BE2C (cell line): ENCODE measurements at regions not wholly inside any gene's neighbourhood (a gene's known extent, or its start where the extent isn't known, plus 50 kb on each side); places are given as distances from the start of the nearest gene placed in this dataset.

ENCODE experiments used
- DNase-seq: peaks from one replicate; pipeline ENCODE4 v3.0.0-alpha.2; 2020
- H3K27me3 ChIP-seq: fragments of 250-450 bp; sonication (Bioruptor Pico); 2 replicates; pipeline ENCODE4 v1.5.1; 2020; ENCODE audit warnings: mild to moderate bottlenecking
- H3K36me3 ChIP-seq: fragments of 250-450 bp; sonication (Bioruptor Pico); 2 replicates; pipeline ENCODE4 v1.5.1; 2020; ENCODE audit warnings: mild to moderate bottlenecking
- H3K4me1 ChIP-seq: fragments of 250-450 bp; sonication (Bioruptor Pico); 2 replicates; pipeline ENCODE4 v1.5.1; 2020
- H3K4me3 ChIP-seq: 2 replicates; pipeline ENCODE4 v1.5.1; 2011; ENCODE audit warnings: low read depth, low read length
- H3K9me3 ChIP-seq: fragments of 250-450 bp; sonication (Bioruptor Pico); 2 replicates; pipeline ENCODE4 v1.5.1; 2020
- TF ChIP-seq, protein P1 (sequence below): IDR thresholded peaks from 2 replicates; pipeline ENCODE4 v1.5.1; 2012; ENCODE audit warnings: mild to moderate bottlenecking, low read depth, low read length

DNA sequence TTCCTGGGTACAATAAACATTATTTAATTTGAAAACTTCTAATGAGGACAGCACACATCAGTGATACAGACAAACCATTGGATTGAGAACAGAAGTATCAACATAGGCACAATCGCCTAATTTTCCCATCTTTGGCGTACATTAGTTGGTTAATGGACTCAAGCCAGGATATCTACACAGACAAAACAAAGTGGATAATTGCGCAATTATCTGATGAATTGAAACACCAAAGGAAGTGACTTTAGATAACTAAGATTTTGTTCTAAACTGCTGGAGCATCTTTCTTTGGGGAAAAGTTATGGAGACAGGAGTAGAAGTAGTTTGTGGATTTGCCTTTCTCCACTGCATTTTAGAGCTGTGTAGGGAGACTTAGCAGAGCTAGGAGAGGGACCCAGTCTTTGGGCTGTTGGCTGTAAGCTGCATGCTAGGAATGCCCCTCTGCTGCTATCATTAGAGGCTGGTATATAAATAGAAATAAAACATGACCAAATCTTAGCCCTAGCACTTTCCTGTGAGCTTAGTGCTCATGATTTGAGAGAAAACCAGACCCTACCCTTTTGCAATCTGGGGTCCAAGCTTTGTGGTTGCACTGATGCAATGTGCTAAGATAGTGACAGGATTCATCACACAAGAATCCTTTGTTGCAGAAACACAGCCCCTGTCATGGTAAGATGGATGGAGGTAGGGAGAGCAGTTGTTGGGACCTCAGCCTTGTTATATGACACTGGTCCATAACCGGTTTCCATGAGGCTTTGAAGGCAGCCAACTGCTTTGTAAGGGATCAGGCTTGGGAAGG, 264.5 kb upstream of the PIK3C3 start:
- no peak for DNase-seq
- H3K36me3 ChIP-seq, result no peaks in the 10 kb centered on the region
- H3K4me1 ChIP-seq, result no peaks in the 10 kb centered on the region
- TF ChIP-seq, protein P1, sequence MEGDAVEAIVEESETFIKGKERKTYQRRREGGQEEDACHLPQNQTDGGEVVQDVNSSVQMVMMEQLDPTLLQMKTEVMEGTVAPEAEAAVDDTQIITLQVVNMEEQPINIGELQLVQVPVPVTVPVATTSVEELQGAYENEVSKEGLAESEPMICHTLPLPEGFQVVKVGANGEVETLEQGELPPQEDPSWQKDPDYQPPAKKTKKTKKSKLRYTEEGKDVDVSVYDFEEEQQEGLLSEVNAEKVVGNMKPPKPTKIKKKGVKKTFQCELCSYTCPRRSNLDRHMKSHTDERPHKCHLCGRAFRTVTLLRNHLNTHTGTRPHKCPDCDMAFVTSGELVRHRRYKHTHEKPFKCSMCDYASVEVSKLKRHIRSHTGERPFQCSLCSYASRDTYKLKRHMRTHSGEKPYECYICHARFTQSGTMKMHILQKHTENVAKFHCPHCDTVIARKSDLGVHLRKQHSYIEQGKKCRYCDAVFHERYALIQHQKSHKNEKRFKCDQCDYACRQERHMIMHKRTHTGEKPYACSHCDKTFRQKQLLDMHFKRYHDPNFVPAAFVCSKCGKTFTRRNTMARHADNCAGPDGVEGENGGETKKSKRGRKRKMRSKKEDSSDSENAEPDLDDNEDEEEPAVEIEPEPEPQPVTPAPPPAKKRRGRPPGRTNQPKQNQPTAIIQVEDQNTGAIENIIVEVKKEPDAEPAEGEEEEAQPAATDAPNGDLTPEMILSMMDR, result no peak
- no peaks in the 10 kb centered on the region for H3K27me3 ChIP-seq
- no peaks in the 10 kb centered on the region for H3K9me3 ChIP-seq
- H3K4me3 ChIP-seq, result no peak overlapping the region

DNA sequence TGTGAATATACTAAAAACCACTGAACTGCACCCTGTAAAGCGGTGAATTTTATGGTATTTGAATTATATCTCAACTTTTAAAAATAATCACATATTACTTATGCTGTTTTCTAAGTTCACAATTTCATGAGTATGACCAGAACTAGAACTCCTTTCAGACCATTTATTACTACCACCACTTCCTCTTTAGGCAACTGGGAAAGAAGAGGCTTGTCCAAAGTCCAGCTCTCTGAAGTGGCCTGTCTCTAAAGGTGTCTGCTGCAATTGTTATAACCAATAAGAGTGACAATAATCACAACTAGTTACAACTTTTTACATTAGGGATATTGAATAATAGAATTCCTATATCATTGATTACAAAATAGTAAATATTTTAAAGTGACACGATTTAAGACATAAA, 267.9 kb upstream of the PIK3C3 start:
- H3K4me1 ChIP-seq, result no peaks in the 10 kb centered on the region
- DNase-seq, result no peak
- TF ChIP-seq, protein P1, result no peak

DNA sequence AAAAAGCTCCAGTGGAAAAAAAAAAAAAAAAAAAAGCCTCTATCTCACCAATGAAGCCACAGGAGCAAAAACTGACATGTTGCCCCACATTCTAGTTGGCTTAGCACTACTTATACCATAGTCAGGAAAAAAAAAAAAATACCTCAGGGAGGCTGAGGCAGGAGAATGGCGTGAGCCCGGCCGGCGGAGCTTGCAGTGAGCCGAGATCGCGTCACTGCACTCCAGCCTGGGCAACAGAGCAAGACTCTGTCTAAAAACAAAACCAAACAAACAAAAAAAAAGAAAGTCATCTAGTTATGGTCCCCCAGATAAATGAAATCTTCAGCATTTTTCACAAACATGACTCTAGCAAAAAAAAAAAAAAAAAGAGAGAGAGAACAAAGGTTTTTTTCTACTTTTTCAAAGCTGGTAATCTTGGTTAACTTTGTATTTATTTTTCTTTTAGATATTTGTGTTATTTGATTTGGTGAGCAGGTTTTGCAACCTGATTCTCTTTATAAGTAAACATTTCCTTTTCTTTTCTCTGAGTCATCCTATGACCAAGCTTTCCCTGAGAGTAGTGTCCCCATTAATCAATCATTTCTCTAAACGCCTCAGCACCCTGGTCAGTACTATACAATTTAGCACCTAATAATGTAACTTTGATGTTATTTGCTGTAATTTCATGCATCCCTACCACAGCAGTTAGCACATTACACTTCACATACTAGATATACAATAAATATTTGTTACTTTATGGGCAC, 273.7 kb upstream of the PIK3C3 start:
- TF ChIP-seq, protein P1, result no peak
- Histone ChIP-seq H3K4me1 (no peaks in the 10 kb centered on the region), H3K9me3 (no peaks in the 10 kb centered on the region), H3K36me3 (no peaks in the 10 kb centered on the region), H3K27me3 (no peaks in the 10 kb centered on the region), H3K4me3 (no peak overlapping the region)
- DNase-seq, result no peak

More for the DNA sequence above, 267.9 kb upstream of the PIK3C3 start:
- H3K9me3 ChIP-seq, result no peaks in the 10 kb centered on the region
- H3K27me3 ChIP-seq, result no peaks in the 10 kb centered on the region
- no peaks in the 10 kb centered on the region for H3K36me3 ChIP-seq
- H3K4me3 ChIP-seq, result no peak overlapping the region

DNA sequence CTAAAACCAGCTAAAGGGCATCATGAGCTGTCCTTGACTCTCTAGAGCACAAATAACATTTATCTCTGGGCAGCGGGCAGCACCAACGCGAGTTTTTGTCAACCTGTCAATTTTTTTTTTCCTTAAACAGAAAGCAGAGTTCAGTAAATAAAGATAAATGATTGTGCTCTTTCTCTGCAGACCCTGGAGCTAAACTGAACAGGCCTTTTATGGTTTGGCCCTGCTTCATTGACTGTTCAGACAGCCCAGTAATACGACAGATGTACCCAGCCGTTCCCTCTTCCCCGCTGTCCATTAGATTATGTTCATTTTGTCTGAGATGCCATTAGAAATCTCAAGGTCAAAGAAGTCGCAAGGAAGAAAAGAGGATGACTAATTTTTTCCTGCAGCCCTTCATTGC, 280.5 kb upstream of the PIK3C3 start:
- H3K27me3 ChIP-seq, result no peaks in the 10 kb centered on the region
- no peak overlapping the region for H3K4me3 ChIP-seq
- no peaks in the 10 kb centered on the region for H3K4me1 ChIP-seq
- no peaks in the 10 kb centered on the region for H3K9me3 ChIP-seq
- no peaks in the 10 kb centered on the region for H3K36me3 ChIP-seq
- TF ChIP-seq, protein P1, result no peak
- no peak for DNase-seq

DNA sequence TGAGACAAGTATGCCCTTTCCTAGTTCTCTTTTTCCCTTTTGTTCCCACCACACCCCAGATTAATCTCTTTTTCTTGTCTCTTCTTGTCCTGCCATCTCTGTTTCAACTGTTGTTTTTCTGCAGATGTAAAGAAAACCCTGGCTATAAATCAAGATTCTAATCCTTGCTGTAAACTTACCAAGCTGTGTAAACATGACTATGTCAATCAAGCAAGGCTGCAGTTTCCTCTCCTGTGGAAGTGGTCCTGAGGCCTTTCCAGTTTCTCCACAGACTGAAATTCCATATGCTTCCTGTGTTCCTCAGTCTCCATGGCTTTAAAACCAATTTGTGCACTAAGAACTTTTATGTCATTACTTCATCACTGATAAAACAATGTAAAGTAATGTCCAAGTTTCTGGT, 288.8 kb upstream of the PIK3C3 start:
- Histone ChIP-seq H3K27me3 (no peaks in the 10 kb centered on the region), H3K36me3 (no peaks in the 10 kb centered on the region), H3K4me1 (no peaks in the 10 kb centered on the region), H3K9me3 (no peaks in the 10 kb centered on the region), H3K4me3 (no peak overlapping the region)
- TF ChIP-seq, protein P1, result no peak
- DNase-seq, result no peak

DNA sequence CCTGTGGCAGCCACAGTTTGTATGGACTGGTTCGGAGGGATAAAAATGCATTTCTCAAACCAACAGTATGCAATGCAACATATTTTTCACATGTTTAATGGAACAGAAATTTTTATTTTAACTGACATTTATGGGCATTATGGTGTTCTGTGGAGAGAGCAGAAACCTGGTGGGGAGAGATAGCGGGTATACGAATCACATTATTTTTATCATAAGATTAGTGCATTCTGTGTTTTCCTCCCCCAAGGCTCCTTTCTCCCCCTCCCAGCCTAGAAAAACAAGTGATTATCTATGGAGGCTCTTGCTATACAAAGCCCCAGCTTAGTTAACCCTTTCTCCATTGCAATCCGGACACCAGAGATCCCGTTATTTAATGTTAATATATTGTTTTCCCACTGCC, 289.8 kb upstream of the PIK3C3 start:
- no peaks in the 10 kb centered on the region for H3K27me3 ChIP-seq
- TF ChIP-seq, protein P1, result no peak
- no peak overlapping the region for H3K4me3 ChIP-seq
- no peaks in the 10 kb centered on the region for H3K4me1 ChIP-seq
- H3K9me3 ChIP-seq, result no peaks in the 10 kb centered on the region
- no peak for DNase-seq
- H3K36me3 ChIP-seq, result no peaks in the 10 kb centered on the region
